Endothelial cell of hepatic sinusoid (primary cell): ENCODE measurements at regions not wholly inside any gene's neighbourhood (a gene's known extent, or its start where the extent isn't known, plus 50 kb on each side); places are given as distances from the start of the nearest gene placed in this dataset.
"Not testable (repeated sequence)": the region's sequence is repeated elsewhere in the genome, so short reads cannot be mapped to it uniquely, and the experiment has no call there.

Source experiments
- in situ Hi-C: cut with HindIII; loops from 2 replicates; pipeline ENCODE4 v1.10.0; 2017; ENCODE audit warnings: low sequenced_read_pairs

GRCh38 chr22:48315439-48316256 lies 1512.0 kb downstream of the BRD1 start:
- in situ Hi-C loops: no loop called here

GRCh38 chr22:48314073-48314472 lies 1513.6 kb downstream of the BRD1 start:
- in situ Hi-C loops: no loop called here

GRCh38 chr22:48313175-48313830 lies 1514.4 kb downstream of the BRD1 start:
- in situ Hi-C loops: no loop called here

GRCh38 chr22:48310740-48311139 lies 1516.9 kb downstream of the BRD1 start:
- in situ Hi-C loops: no loop called here

- in situ Hi-C loops: no loop called here
Observed at GRCh38 chr22:48310289-48310688, 1517.4 kb downstream of the BRD1 start.

GRCh38 chr22:48309836-48310235 lies 1517.8 kb downstream of the BRD1 start:
- in situ Hi-C loops: no loop called here

- in situ Hi-C loops: no loop called here
Observed at GRCh38 chr22:48309115-48309705, 1518.5 kb downstream of the BRD1 start.

GRCh38 chr22:48307931-48308330 lies 1519.7 kb downstream of the BRD1 start:
- in situ Hi-C loops: no loop called here

- in situ Hi-C loops: no loop called here
Observed at GRCh38 chr22:48306785-48307510, 1520.7 kb downstream of the BRD1 start.

GRCh38 chr22:48306284-48306683 lies 1521.4 kb downstream of the BRD1 start:
- in situ Hi-C loops: no loop called here

GRCh38 chr22:48305726-48306235 lies 1521.9 kb downstream of the BRD1 start:
- in situ Hi-C loops: no loop called here

- in situ Hi-C loops: no loop called here
Observed at GRCh38 chr22:48303369-48303725, 1524.3 kb downstream of the BRD1 start.

- in situ Hi-C loops: no loop called here
Observed at GRCh38 chr22:48302657-48303368, 1524.9 kb downstream of the BRD1 start.

- in situ Hi-C loops: no loop called here
Observed at GRCh38 chr22:48301908-48302307, 1525.8 kb downstream of the BRD1 start.

- in situ Hi-C loops: no loop called here
Observed at GRCh38 chr22:48301421-48301820, 1526.3 kb downstream of the BRD1 start.

GRCh38 chr22:48300877-48301276 lies 1526.8 kb downstream of the BRD1 start:
- in situ Hi-C loops: no loop called here

GRCh38 chr22:48299801-48300200 lies 1527.9 kb downstream of the BRD1 start:
- in situ Hi-C loops: no loop called here

GRCh38 chr22:48299124-48299523 lies 1528.5 kb downstream of the BRD1 start:
- in situ Hi-C loops: no loop called here

GRCh38 chr22:48297296-48297695 lies 1530.4 kb downstream of the BRD1 start:
- in situ Hi-C loops: no loop called here

GRCh38 chr22:48289954-48290353 lies 1527.5 kb downstream of the TBC1D22A start:
- in situ Hi-C loops: not testable (repeated sequence)
